HG02763 (cell line): ENCODE measurements at regions not wholly inside any gene's neighbourhood (a gene's known extent, or its start where the extent isn't known, plus 50 kb on each side); places are given as distances from the start of the nearest gene placed in this dataset.
"Not testable (repeated sequence)": the region's sequence is repeated elsewhere in the genome, so short reads cannot be mapped to it uniquely, and the experiment has no call there.

Source experiments
- ATAC-seq: cut with Tn5 transposase; IDR thresholded peaks from one replicate; pipeline ENCODE4 v1.9.1; 2021; ENCODE audit warnings: mild to moderate bottlenecking, moderate library complexity; ENCODE audit not compliant: unreplicated experiment

GRCh38 chr15:30830961-30831360 is 72.8 kb upstream of the FAN1 start:
- ATAC-seq = no peak

GRCh38 chr15:30833379-30833778 is 70.3 kb upstream of the FAN1 start:
- ATAC-seq = not testable (repeated sequence)

GRCh38 chr15:30841639-30842038 is 62.1 kb upstream of the FAN1 start:
- not testable (repeated sequence) for ATAC-seq

GRCh38 chr15:30842798-30843472 is 60.8 kb upstream of the FAN1 start:
- peak; percentile 92 for ATAC-seq

- not testable (repeated sequence) for ATAC-seq
Observed at GRCh38 chr15:30845536-30845935, 58.2 kb upstream of the FAN1 start.
